ACC112 (cell line): ENCODE measurements at regions not wholly inside any gene's neighbourhood (a gene's known extent, or its start where the extent isn't known, plus 50 kb on each side); places are given as distances from the start of the nearest gene placed in this dataset.

Source experiments
- H2AFZ ChIP-seq: fragments of 200-600 bp; sonication (generic); one replicate; pipeline ENCODE4 v1.6.0; 2017; ENCODE audit warnings: antibody characterized with exemption, low read length; ENCODE audit not compliant: unreplicated experiment
- H3K27ac ChIP-seq: fragments of 200-600 bp; sonication (generic); 2 replicates; pipeline ENCODE4 v1.5.1; 2014; ENCODE audit warnings: low read depth, mild to moderate bottlenecking, antibody characterized with exemption, low read length, moderate library complexity
- H3K27me3 ChIP-seq: fragments of 200-600 bp; sonication (generic); 2 replicates; pipeline ENCODE4 v1.6.1; 2014; ENCODE audit warnings: mild to moderate bottlenecking, antibody characterized with exemption, low read length, moderate library complexity, mixed read lengths; ENCODE audit not compliant: insufficient read depth
- H3K36me3 ChIP-seq: fragments of 200-600 bp; sonication (generic); 2 replicates; pipeline ENCODE4 v1.6.1; 2016; ENCODE audit warnings: mild to moderate bottlenecking, antibody characterized with exemption, low read length, moderate library complexity, mixed read lengths; ENCODE audit not compliant: insufficient read depth
- H3K4me1 ChIP-seq: fragments of 200-600 bp; sonication (generic); one replicate; pipeline ENCODE4 v1.6.1; 2016; ENCODE audit warnings: low read length, mixed read lengths; ENCODE audit not compliant: insufficient read depth, unreplicated experiment, control insufficient read depth
- H3K4me3 ChIP-seq: fragments of 200-600 bp; sonication (generic); 2 replicates; pipeline ENCODE4 v1.5.1; 2014; ENCODE audit warnings: mild to moderate bottlenecking, low read depth, low read length
- H3K79me2 ChIP-seq: fragments of 200-600 bp; sonication (generic); one replicate; pipeline ENCODE4 v1.6.0; 2016; ENCODE audit warnings: low read length; ENCODE audit not compliant: control insufficient read depth, unreplicated experiment, insufficient read depth

- H3K27me3 ChIP-seq, result no peaks in the 10 kb centered on the region
- no peak overlapping the region for H3K4me3 ChIP-seq
- no peaks in the 10 kb centered on the region for H3K4me1 ChIP-seq
- H3K36me3 ChIP-seq, result no peaks in the 10 kb centered on the region
- H2AFZ ChIP-seq, result no peak overlapping the region
- no peaks in the 10 kb centered on the region for H3K79me2 ChIP-seq
- no peak overlapping the region for H3K27ac ChIP-seq
These were observed 1150.8 kb upstream of the FANCL start for GRCh38 chr2:59391896-59392295.

- Histone ChIP-seq H3K27ac (no peak overlapping the region), H3K4me1 (no peaks in the 10 kb centered on the region), H3K79me2 (no peaks in the 10 kb centered on the region), H2AFZ (no peak overlapping the region), H3K27me3 (no peaks in the 10 kb centered on the region), H3K36me3 (no peaks in the 10 kb centered on the region), H3K4me3 (no peak overlapping the region)
These were observed 1149.5 kb upstream of the FANCL start for GRCh38 chr2:59390581-59390980.

DNA sequence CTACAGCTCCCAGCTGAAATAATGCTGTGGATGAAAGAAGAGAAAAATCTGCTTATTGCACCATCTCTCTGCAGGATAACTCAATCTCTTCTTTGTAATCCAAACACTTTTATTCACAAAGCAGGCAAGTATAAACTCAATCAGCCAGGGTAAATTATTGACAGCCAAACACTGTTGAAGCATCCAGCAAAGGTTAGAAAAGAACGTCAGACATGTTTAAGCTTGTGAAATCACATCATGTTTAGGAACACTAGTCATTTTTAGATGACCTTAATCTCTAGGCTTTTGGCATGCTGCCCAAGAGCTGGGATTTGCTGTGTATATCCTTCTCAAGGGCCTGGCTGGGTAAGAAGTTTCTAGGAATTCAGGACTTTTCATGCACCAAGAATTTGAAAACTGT is 1148.1 kb upstream of the FANCL start:
- Histone ChIP-seq H2AFZ (no peak overlapping the region), H3K4me3 (no peak overlapping the region), H3K36me3 (no peaks in the 10 kb centered on the region), H3K27me3 (no peaks in the 10 kb centered on the region), H3K79me2 (no peaks in the 10 kb centered on the region), H3K27ac (no peak overlapping the region), H3K4me1 (no peaks in the 10 kb centered on the region)

GRCh38 chr2:59385971-59386370 is 1144.8 kb upstream of the FANCL start:
- no peaks in the 10 kb centered on the region for H3K4me1 ChIP-seq
- no peak overlapping the region for H2AFZ ChIP-seq
- no peaks in the 10 kb centered on the region for H3K27me3 ChIP-seq
- no peaks in the 10 kb centered on the region for H3K36me3 ChIP-seq
- no peak overlapping the region for H3K4me3 ChIP-seq
- H3K79me2 ChIP-seq, result no peaks in the 10 kb centered on the region
- no peak overlapping the region for H3K27ac ChIP-seq

DNA sequence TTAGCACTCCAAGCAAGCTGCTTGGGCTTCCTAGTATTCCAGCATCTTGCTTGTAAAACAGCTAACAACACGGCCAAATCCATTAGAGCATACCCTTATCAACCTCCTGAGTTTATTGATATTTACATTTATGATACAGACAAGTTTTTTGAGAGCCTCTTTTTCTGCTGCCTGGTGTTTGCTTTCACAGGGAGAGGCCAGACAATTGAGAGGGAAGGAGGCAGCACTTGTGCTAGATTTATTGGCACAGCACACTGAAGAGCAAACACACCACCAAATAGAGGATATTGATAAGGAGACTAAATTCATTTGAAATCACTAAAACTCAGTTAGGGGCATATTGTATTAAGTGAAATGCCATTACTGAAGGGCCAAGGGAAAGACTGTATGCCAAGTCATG is 1142.3 kb upstream of the FANCL start:
- Histone ChIP-seq H3K36me3 (no peaks in the 10 kb centered on the region), H3K27ac (no peak overlapping the region), H3K79me2 (no peaks in the 10 kb centered on the region), H3K27me3 (no peaks in the 10 kb centered on the region), H3K4me1 (no peaks in the 10 kb centered on the region), H3K4me3 (no peak overlapping the region), H2AFZ (no peak overlapping the region)

DNA sequence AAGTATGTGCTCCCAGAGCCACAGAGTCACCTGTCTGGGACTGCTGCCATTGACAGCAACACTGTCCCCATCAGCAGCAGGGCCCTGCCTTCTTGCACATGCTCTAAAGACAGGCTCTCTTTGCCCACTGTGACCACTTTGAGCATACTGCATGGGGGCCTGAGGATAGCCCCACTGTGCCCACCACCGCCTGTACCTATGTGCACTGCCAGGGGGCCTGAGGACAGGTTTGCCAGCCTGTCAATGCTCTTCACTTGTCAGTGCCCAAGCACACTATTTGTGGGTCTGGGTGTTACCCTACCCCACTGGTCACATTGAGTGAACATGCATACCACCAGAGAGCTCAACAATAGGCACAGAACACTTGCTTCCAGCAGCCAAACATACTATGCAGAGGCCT is 1137.0 kb upstream of the FANCL start:
- Histone ChIP-seq H3K36me3 (no peaks in the 10 kb centered on the region), H3K4me3 (no peak overlapping the region), H2AFZ (no peak overlapping the region)

GRCh38 chr2:59366288-59366687 is 1125.2 kb upstream of the FANCL start:
- no peak overlapping the region for H3K4me3 ChIP-seq
- H3K36me3 ChIP-seq, result no peaks in the 10 kb centered on the region
- no peaks in the 10 kb centered on the region for H3K4me1 ChIP-seq
- no peaks in the 10 kb centered on the region for H3K27me3 ChIP-seq
- H3K27ac ChIP-seq, result no peak overlapping the region
- H3K79me2 ChIP-seq, result no peaks in the 10 kb centered on the region
- no peak overlapping the region for H2AFZ ChIP-seq

More for the DNA sequence above, 1137.0 kb upstream of the FANCL start:
- no peak overlapping the region for H3K27ac ChIP-seq
- H3K4me1 ChIP-seq, result no peaks in the 10 kb centered on the region
- H3K79me2 ChIP-seq, result no peaks in the 10 kb centered on the region
- H3K27me3 ChIP-seq, result no peaks in the 10 kb centered on the region

DNA sequence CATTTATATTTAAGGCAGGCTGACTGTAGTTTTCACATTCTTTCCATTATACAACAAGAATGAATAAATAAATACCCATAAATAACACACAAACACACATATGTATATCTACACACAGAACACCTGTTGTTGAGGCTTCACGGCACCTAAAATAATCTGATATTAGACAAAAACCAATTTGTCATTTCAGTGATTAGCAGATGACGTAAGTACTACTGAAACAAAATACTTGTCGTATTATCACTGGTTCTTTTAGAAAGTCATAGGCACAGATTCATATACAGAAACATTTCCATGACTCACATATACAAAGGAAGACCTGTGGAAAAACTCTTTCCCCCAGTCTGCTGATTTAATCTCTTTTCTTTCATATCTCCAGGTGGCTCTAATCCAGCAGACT is 1113.4 kb upstream of the FANCL start:
- Histone ChIP-seq H3K36me3 (no peaks in the 10 kb centered on the region), H3K27ac (no peak overlapping the region), H3K4me1 (no peaks in the 10 kb centered on the region), H3K4me3 (no peak overlapping the region), H2AFZ (no peak overlapping the region), H3K27me3 (no peaks in the 10 kb centered on the region), H3K79me2 (no peaks in the 10 kb centered on the region)

GRCh38 chr2:59353306-59353921 is 1112.3 kb upstream of the FANCL start:
- Histone ChIP-seq H2AFZ (no peak overlapping the region), H3K27me3 (no peaks in the 10 kb centered on the region), H3K4me3 (no peak overlapping the region), H3K79me2 (no peaks in the 10 kb centered on the region), H3K27ac (no peak overlapping the region), H3K36me3 (no peaks in the 10 kb centered on the region), H3K4me1 (no peaks in the 10 kb centered on the region)

DNA sequence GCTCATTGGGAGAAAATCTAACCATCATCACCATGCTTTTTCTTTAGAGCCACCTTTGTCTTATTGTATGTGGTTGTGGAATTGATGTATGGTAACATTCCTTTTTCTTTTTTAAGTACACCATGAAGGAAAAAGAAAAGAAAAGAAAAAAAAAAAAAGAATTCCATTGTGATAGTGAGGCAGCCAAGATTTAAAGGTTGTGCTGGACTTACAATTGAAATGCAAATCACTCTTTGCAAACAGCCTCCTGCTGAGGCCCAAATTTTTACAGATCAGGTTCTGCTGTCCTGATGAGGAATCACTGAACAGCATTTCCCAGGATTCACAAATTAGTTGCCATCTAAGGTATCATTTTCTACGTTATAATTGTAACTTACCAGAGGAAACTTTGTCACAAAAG is 1101.0 kb upstream of the FANCL start:
- Histone ChIP-seq H3K36me3 (no peaks in the 10 kb centered on the region), H3K27me3 (no peaks in the 10 kb centered on the region), H3K79me2 (no peaks in the 10 kb centered on the region), H3K4me3 (no peak overlapping the region), H3K27ac (no peak overlapping the region), H2AFZ (no peak overlapping the region), H3K4me1 (no peaks in the 10 kb centered on the region)

GRCh38 chr2:59339837-59340207 is 1098.7 kb upstream of the FANCL start:
- Histone ChIP-seq H3K27ac (no peak overlapping the region), H3K4me1 (no peaks in the 10 kb centered on the region), H3K4me3 (no peak overlapping the region), H3K27me3 (no peaks in the 10 kb centered on the region), H3K79me2 (no peaks in the 10 kb centered on the region), H2AFZ (no peak overlapping the region), H3K36me3 (no peaks in the 10 kb centered on the region)
